IMR-90 (cell line): ENCODE measurements at regions not wholly inside any gene's neighbourhood (a gene's known extent, or its start where the extent isn't known, plus 50 kb on each side); places are given as distances from the start of the nearest gene placed in this dataset.

Experiments used
- ATAC-seq: fragments of 200-7000 bp; cut with Tn5 transposase; 2 replicates; pipeline ENCODE4 v1.9.1; 2020; ENCODE audit warnings: low read depth, mild to moderate bottlenecking, moderate library complexity
- BruUV-seq: library from RNA; stranded (reverse); fragments of 400-500 nt; replicated peaks from 2 replicates; lab custom pipeline; 2021; lab: Mats Ljungman, UMichigan
- CTCF ChIA-PET: fragments of 300-600 bp; formaldehyde crosslinking; extraction: SDS; loops from one replicate; lab custom pipeline; 2021; ENCODE audit warnings: antibody characterized with exemption; lab: Yijun Ruan, JAX
- POLR2A ChIA-PET: fragments of 300-600 bp; sonication (Branson Sonifier 250); formaldehyde crosslinking; loops from one replicate; lab custom pipeline; 2022; ENCODE audit warnings: antibody characterized with exemption; ENCODE audit not compliant: unreplicated experiment; lab: Charles Lee
- DNase-seq: peaks from one replicate; pipeline ENCODE4 v3.0.0; 2013
- H2AFZ ChIP-seq: replicated peaks from 2 replicates; pipeline ENCODE3; 2013; ENCODE audit warnings: low read length, mild to moderate bottlenecking; ENCODE audit not compliant: poor library complexity
- H2AK5ac ChIP-seq: 2 replicates; pipeline ENCODE4 v1.6.1; 2013; ENCODE audit warnings: low read depth, low read length, inconsistent platforms
- H2AK9ac ChIP-seq: replicated peaks from 2 replicates; pipeline ENCODE3; 2013; ENCODE audit warnings: mild to moderate bottlenecking, low read depth, low read length, moderate library complexity; ENCODE audit not compliant: poor library complexity
- H2BK120ac ChIP-seq: 2 replicates; pipeline ENCODE4 v1.6.1; 2013; ENCODE audit warnings: low read depth, low read length, inconsistent platforms
- H2BK15ac ChIP-seq: 3 replicates; pipeline ENCODE4 v1.6.1; 2013; ENCODE audit warnings: low read depth, low read length, inconsistent platforms
- H2BK20ac ChIP-seq: 2 replicates; pipeline ENCODE4 v1.6.1; 2013; ENCODE audit warnings: low read depth, mild to moderate bottlenecking, inconsistent platforms, low read length, moderate library complexity
- H2BK5ac ChIP-seq: 2 replicates; pipeline ENCODE4 v1.6.1; 2013; ENCODE audit warnings: mild to moderate bottlenecking, low read depth, low read length, inconsistent platforms; ENCODE audit not compliant: poor library complexity, severe bottlenecking
- H3K14ac ChIP-seq: replicated peaks from 2 replicates; pipeline ENCODE4 v1.6.1; 2013; ENCODE audit warnings: low read depth, low read length, inconsistent platforms
- H3K18ac ChIP-seq: 2 replicates; pipeline ENCODE4 v1.6.1; 2013; ENCODE audit warnings: low read depth, low read length, control low read depth
- H3K23ac ChIP-seq: 2 replicates; pipeline ENCODE4 v1.6.1; 2013; ENCODE audit warnings: low read depth, low read length, inconsistent platforms
- H3K27ac ChIP-seq: 2 replicates; pipeline ENCODE4 v1.5.1; 2013; ENCODE audit warnings: mild to moderate bottlenecking, control low read depth, low read length; ENCODE audit not compliant: insufficient read depth
- H3K27me3 ChIP-seq: 2 replicates; pipeline ENCODE4 v1.6.1; 2013; ENCODE audit warnings: low read length; ENCODE audit not compliant: control insufficient read depth, insufficient read depth
- H3K36me3 ChIP-seq: 2 replicates; pipeline ENCODE4 v1.6.1; 2013; ENCODE audit warnings: low read length, mixed read lengths; ENCODE audit not compliant: control insufficient read depth, insufficient read depth
- H3K4ac ChIP-seq: 2 replicates; pipeline ENCODE4 v1.6.1; 2013; ENCODE audit warnings: low read depth, low read length, inconsistent platforms
- H3K4me1 ChIP-seq: 2 replicates; pipeline ENCODE4 v1.6.1; 2013; ENCODE audit warnings: low read length, mixed read lengths; ENCODE audit not compliant: control insufficient read depth, insufficient read depth
- H3K4me2 ChIP-seq: 2 replicates; pipeline ENCODE4 v1.6.1; 2013; ENCODE audit warnings: low read depth, mild to moderate bottlenecking, control low read depth, low read length, moderate library complexity
- H3K4me3 ChIP-seq: 2 replicates; pipeline ENCODE4 v1.5.1; 2013; ENCODE audit warnings: low read depth, mild to moderate bottlenecking, control low read depth, low read length, moderate library complexity; ENCODE audit not compliant: insufficient read depth
- H3K56ac ChIP-seq: 2 replicates; pipeline ENCODE4 v1.6.1; 2013; ENCODE audit warnings: low read length, inconsistent platforms; ENCODE audit not compliant: insufficient read depth; ENCODE audit errors: extremely low read depth
- H3K79me1 ChIP-seq, 2 experiments: 2 replicates each; pipeline ENCODE4 v1.6.1; 2013; ENCODE audit warnings: low read length in 2 of 2, inconsistent platforms in 1 of 2, low read depth in 1 of 2
- H3K9ac ChIP-seq: 2 replicates; pipeline ENCODE4 v1.6.1; 2013; ENCODE audit warnings: low read depth, low read length, control low read depth
- H3K9me1 ChIP-seq: 2 replicates; pipeline ENCODE4 v1.6.1; 2013; ENCODE audit warnings: low read length, inconsistent platforms; ENCODE audit not compliant: insufficient read depth
- H3K9me3 ChIP-seq: 2 replicates; pipeline ENCODE4 v1.6.1; 2013; ENCODE audit warnings: low read length; ENCODE audit not compliant: control insufficient read depth, insufficient read depth
- H4K20me1 ChIP-seq: 2 replicates; pipeline ENCODE4 v1.6.1; 2013; ENCODE audit warnings: low read length, inconsistent platforms; ENCODE audit not compliant: insufficient read depth
- H4K5ac ChIP-seq: 2 replicates; pipeline ENCODE4 v1.6.1; 2013; ENCODE audit warnings: mild to moderate bottlenecking, low read depth, low read length, control low read depth
- H4K8ac ChIP-seq, 2 experiments: 2 replicates each; pipeline ENCODE4 v1.6.1; 2013; ENCODE audit warnings: low read depth in 2 of 2, low read length in 2 of 2, control low read depth in 1 of 2, inconsistent platforms in 1 of 2
- H4K91ac ChIP-seq: 2 replicates; pipeline ENCODE4 v1.6.1; 2013; ENCODE audit warnings: low read depth, low read length, inconsistent platforms; ENCODE audit not compliant: insufficient read depth
- BHLHE40 ChIP-seq: fragments of 150-350 bp; IDR thresholded peaks from 2 replicates; pipeline ENCODE4 v1.6.1; 2016; ENCODE audit warnings: mild to moderate bottlenecking, low read depth, low read length
- CHD1 ChIP-seq: IDR thresholded peaks from 2 replicates; pipeline ENCODE4 v1.6.1; 2012; ENCODE audit warnings: low read depth, low read length, improper control_type of control experiment
- FOS ChIP-seq: fragments of 150-350 bp; IDR thresholded peaks from 2 replicates; pipeline ENCODE4 v1.6.1; 2016; ENCODE audit warnings: low read depth, low read length
- MAFK ChIP-seq: IDR thresholded peaks from 2 replicates; pipeline ENCODE4 v1.6.1; 2012; ENCODE audit warnings: low read depth, low read length, improper control_type of control experiment
- MAZ ChIP-seq: IDR thresholded peaks from 2 replicates; pipeline ENCODE4 v1.6.1; 2012; ENCODE audit warnings: low read depth, mild to moderate bottlenecking, low read length, improper control_type of control experiment, moderate library complexity, borderline replicate concordance
- MXI1 ChIP-seq: IDR thresholded peaks from 2 replicates; pipeline ENCODE4 v1.6.1; 2012; ENCODE audit warnings: low read depth, mild to moderate bottlenecking, low read length, moderate library complexity, borderline replicate concordance
- RFX5 ChIP-seq: IDR thresholded peaks from 2 replicates; pipeline ENCODE4 v1.8.0; 2012; ENCODE audit warnings: low read depth, mild to moderate bottlenecking, low read length, moderate library complexity
- SMC3 ChIP-seq: fragments of 150-350 bp; IDR thresholded peaks from 2 replicates; pipeline ENCODE4 v1.6.1; 2016; ENCODE audit warnings: low read depth, mild to moderate bottlenecking, antibody characterized with exemption, low read length, moderate library complexity
- USF2 ChIP-seq: fragments of 150-350 bp; IDR thresholded peaks from 2 replicates; pipeline ENCODE4 v1.6.1; 2017; ENCODE audit warnings: mild to moderate bottlenecking, antibody characterized with exemption, low read length, low read depth
- WGBS, 2 experiments: methylation state at CpG; one replicate each; pipeline versions ENCODE4 v1.1.5 to v1.1.7; 2013; ENCODE audit warnings: missing lambda C conversion rate in 2 of 2; ENCODE audit not compliant: insufficient read length in 1 of 2; ENCODE audit errors: extremely low coverage in 2 of 2; 5-methylcytosine and 5-hydroxymethylcytosine counted together
- dilution Hi-C: fragments of 300-500 bp; cut with HindIII; formaldehyde crosslinking; loops from one replicate; pipeline ENCODE4 v1.14.3; 2018; ENCODE audit warnings: low sequenced_read_pairs; ENCODE audit not compliant: unreplicated experiment
- in situ Hi-C: fragments of 300-500 bp; cut with MboI; formaldehyde crosslinking; loops from 3 replicates; pipeline ENCODE4 v1.14.3; 2019; ENCODE audit warnings: low sequenced_read_pairs, inconsistent platforms, mixed read lengths
- intact Hi-C: fragments of 100-400 bp; cut with micrococcal nuclease; formaldehyde crosslinking; loops from 2 replicates; pipeline ENCODE4 v1.10.0; 2022

- DNase-seq (no peak), ATAC-seq (no peak)
- H2BK120ac ChIP-seq = no peak overlapping the region
- no peaks in the 10 kb centered on the region for H3K9me3 ChIP-seq
- H3K4ac ChIP-seq = no peak overlapping the region
- H4K20me1 ChIP-seq = no peaks in the 10 kb centered on the region
- no peak overlapping the region for H2AFZ ChIP-seq
- H2BK20ac ChIP-seq = no peak overlapping the region
- H3K9me1 ChIP-seq = no peaks in the 10 kb centered on the region
- no peak overlapping the region for H3K27ac ChIP-seq
- dilution Hi-C loops (no loop called here), intact Hi-C loops (no loop called here), in situ Hi-C loops (no loop called here)
- H2BK5ac ChIP-seq = no peak overlapping the region
- no peaks in the 10 kb centered on the region for H3K4me1 ChIP-seq
- no peak overlapping the region for H4K91ac ChIP-seq
- no peak overlapping the region for H2AK5ac ChIP-seq
- H3K14ac ChIP-seq = no peak overlapping the region
- H2BK15ac ChIP-seq = no peak overlapping the region
- BruUV-seq = no TSS peak
- ChIA-PET POLR2A (no interaction called here), CTCF (no interaction called here)
- H4K5ac ChIP-seq = no peak overlapping the region
- no peak overlapping the region for H3K4me3 ChIP-seq
- no peak overlapping the region for H3K4me2 ChIP-seq
- H4K8ac ChIP-seq = no peak overlapping the region
- H3K18ac ChIP-seq = no peak overlapping the region
- peaks cover 9% of the 10 kb centered on the region; the same call in 1 of the 2 replicates for H3K27me3 ChIP-seq
- no peak overlapping the region for H2AK9ac ChIP-seq
- 43% methylated on average over 1 of the region's 4 CpGs; no CpG with 5 or more reads in 1 of the 2 experiments for WGBS, 2 experiments
- no peaks in the 10 kb centered on the region for H3K36me3 ChIP-seq
- no peaks in the 10 kb centered on the region for H3K79me1 ChIP-seq
- H3K23ac ChIP-seq = no peak overlapping the region
- no peak overlapping the region for H3K56ac ChIP-seq
- H3K9ac ChIP-seq = no peak overlapping the region
- TF ChIP-seq MAFK (no peak), BHLHE40 (no peak), MXI1 (no peak), CHD1 (no peak), USF2 (no peak), SMC3 (no peak), FOS (no peak), MAZ (no peak), RFX5 (no peak)
Observed at GRCh38 chr3:23077126-23077525, 126.0 kb upstream of the UBE2E2 start.
